Stomach smooth muscle (tissue), 2 donors: ENCODE measurements at regions not wholly inside any gene's neighbourhood (a gene's known extent, or its start where the extent isn't known, plus 50 kb on each side); places are given as distances from the start of the nearest gene placed in this dataset.

Source experiments
- H3K27ac ChIP-seq: one replicate; pipeline ENCODE4 v1.7.0; 2013; ENCODE audit warnings: mild to moderate bottlenecking, low read length, inconsistent platforms
- H3K27me3 ChIP-seq, 2 donors: one replicate each; pipeline ENCODE4 v1.7.0; 2013; ENCODE audit warnings: low read length in 2 of 2; ENCODE audit not compliant: insufficient read depth in 2 of 2, control insufficient read depth in 1 of 2
- H3K36me3 ChIP-seq, 2 donors: one replicate each; pipeline ENCODE4 v1.7.0; 2013; ENCODE audit warnings: low read length in 2 of 2; ENCODE audit not compliant: control insufficient read depth in 2 of 2, insufficient read depth in 2 of 2
- H3K4me1 ChIP-seq: one replicate; pipeline ENCODE4 v1.7.0; 2013; ENCODE audit warnings: low read length; ENCODE audit not compliant: control insufficient read depth, insufficient read depth
- H3K4me3 ChIP-seq, 2 donors: one replicate each; pipeline ENCODE4 v1.7.0; 2013; ENCODE audit warnings: low read length in 2 of 2
- H3K9ac ChIP-seq, 2 donors: one replicate each; pipeline ENCODE4 v1.7.0; 2013; ENCODE audit warnings: low read length in 2 of 2, mild to moderate bottlenecking in 1 of 2
- H3K9me3 ChIP-seq, 2 donors: one replicate each; pipeline ENCODE4 v1.7.0; 2013; ENCODE audit warnings: low read length in 2 of 2; ENCODE audit not compliant: control insufficient read depth in 2 of 2
- donor health status: healthy.
- donor health status: Pancreatic carcinoma.

DNA sequence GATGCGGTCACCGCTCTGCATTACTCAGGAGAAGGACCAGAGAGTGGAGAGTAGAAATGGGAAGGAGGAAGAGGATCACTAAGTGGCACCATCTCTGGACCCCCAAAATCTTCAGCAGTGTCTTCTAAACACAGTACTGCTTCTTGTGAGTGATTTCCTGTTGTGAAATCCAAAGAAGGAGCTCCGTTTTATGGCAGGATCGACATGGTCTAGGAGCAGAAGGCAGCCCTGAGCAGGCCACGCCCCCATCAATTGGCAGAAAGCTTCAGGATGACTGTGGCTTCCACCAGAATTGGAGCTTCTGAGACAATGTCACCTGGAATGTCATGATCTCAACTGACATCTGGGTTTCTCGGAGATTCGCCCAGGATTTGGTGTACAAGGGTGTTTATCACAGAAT is 171.5 kb downstream of the ADSS2 start:
- no peaks in the 10 kb centered on the region for H3K36me3 ChIP-seq
- H3K9ac ChIP-seq = no peak overlapping the region
- no peak overlapping the region for H3K4me3 ChIP-seq
- no peaks in the 10 kb centered on the region for H3K27me3 ChIP-seq
- H3K9me3 ChIP-seq = no peaks in the 10 kb centered on the region
- H3K27ac ChIP-seq = no peak overlapping the region
- H3K4me1 ChIP-seq = no peaks in the 10 kb centered on the region

GRCh38 chr1:244280859-244281258 is 170.8 kb downstream of the ADSS2 start:
- no peaks in the 10 kb centered on the region for H3K27me3 ChIP-seq
- no peak overlapping the region for H3K4me3 ChIP-seq
- H3K27ac ChIP-seq = no peak overlapping the region
- no peak overlapping the region for H3K9ac ChIP-seq
- no peaks in the 10 kb centered on the region for H3K36me3 ChIP-seq
- no peaks in the 10 kb centered on the region for H3K9me3 ChIP-seq
- no peaks in the 10 kb centered on the region for H3K4me1 ChIP-seq

GRCh38 chr1:244283772-244284171 is 167.9 kb downstream of the ADSS2 start:
- no peaks in the 10 kb centered on the region for H3K9me3 ChIP-seq
- no peaks in the 10 kb centered on the region for H3K27me3 ChIP-seq
- no peaks in the 10 kb centered on the region for H3K4me1 ChIP-seq

DNA sequence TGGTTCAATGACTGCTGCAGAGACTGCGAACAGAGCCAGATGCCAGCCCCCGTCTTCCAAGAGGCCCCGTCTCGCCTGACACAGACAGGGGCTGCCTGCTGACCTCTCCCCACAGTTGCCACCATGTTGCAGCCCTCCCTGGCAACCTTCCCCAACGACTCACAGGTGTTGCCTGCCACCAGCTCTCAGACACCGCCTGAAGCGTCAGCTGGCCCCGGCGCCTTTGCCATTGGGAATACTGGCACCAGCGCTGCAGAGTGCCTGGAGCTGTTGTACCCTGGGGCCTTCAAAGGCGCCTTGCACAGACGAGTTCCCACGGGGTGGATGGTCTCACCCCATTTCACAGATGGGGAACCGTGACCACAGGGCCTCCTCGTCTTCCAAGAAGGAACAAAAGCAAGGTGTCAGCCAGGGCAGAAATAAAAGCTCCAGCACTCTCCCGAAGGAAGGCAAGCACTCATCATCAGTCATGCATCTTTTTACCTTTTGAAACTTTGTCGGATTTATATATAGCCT is 167.0 kb downstream of the ADSS2 start:
- Histone ChIP-seq H3K27ac (no peak overlapping the region), H3K27me3 (no peaks in the 10 kb centered on the region), H3K9ac (no peak overlapping the region), H3K36me3 (no peaks in the 10 kb centered on the region), H3K9me3 (no peaks in the 10 kb centered on the region), H3K4me1 (no peaks in the 10 kb centered on the region), H3K4me3 (no peak overlapping the region)

More at GRCh38 chr1:244283772-244284171, 167.9 kb downstream of the ADSS2 start:
- Histone ChIP-seq H3K27ac (no peak overlapping the region), H3K4me3 (no peak overlapping the region), H3K36me3 (no peaks in the 10 kb centered on the region), H3K9ac (no peak overlapping the region)

GRCh38 chr1:244286341-244286740 is 165.4 kb downstream of the ADSS2 start:
- H3K9ac ChIP-seq = no peak overlapping the region
- H3K27ac ChIP-seq = no peak overlapping the region
- H3K4me3 ChIP-seq = no peak overlapping the region
- no peaks in the 10 kb centered on the region for H3K4me1 ChIP-seq
- no peaks in the 10 kb centered on the region for H3K27me3 ChIP-seq
- H3K36me3 ChIP-seq = no peaks in the 10 kb centered on the region
- no peaks in the 10 kb centered on the region for H3K9me3 ChIP-seq

GRCh38 chr1:244287726-244288125 is 164.0 kb downstream of the ADSS2 start:
- no peak overlapping the region for H3K27ac ChIP-seq
- H3K27me3 ChIP-seq = no peaks in the 10 kb centered on the region

DNA sequence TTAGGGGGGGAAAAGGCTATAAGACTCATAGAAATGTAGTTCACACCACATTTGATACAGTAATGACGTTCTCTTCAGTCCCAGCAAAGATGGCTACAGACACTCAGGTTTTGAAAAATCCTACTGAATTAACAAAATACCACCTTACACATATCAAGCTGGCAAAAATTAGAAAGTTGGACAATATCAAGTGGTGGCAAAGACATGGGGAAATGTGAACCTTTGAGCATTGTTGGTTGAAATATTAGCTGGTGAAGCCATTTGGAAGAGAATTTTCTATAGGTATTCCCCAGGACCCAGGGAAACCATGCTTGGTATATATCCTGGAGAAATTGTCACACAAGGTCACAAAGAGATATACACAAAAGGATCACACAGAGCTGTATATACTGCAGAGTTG is 163.0 kb downstream of the ADSS2 start:
- Histone ChIP-seq H3K9me3 (no peaks in the 10 kb centered on the region), H3K9ac (no peak overlapping the region), H3K36me3 (no peaks in the 10 kb centered on the region), H3K4me3 (no peak overlapping the region), H3K27me3 (no peaks in the 10 kb centered on the region), H3K27ac (no peak overlapping the region), H3K4me1 (no peaks in the 10 kb centered on the region)

More at GRCh38 chr1:244287726-244288125, 164.0 kb downstream of the ADSS2 start:
- H3K9ac ChIP-seq = no peak overlapping the region
- no peaks in the 10 kb centered on the region for H3K4me1 ChIP-seq
- H3K4me3 ChIP-seq = no peak overlapping the region
- H3K36me3 ChIP-seq = no peaks in the 10 kb centered on the region
- no peaks in the 10 kb centered on the region for H3K9me3 ChIP-seq

- Histone ChIP-seq H3K27ac (no peak overlapping the region), H3K27me3 (no peaks in the 10 kb centered on the region), H3K4me1 (no peaks in the 10 kb centered on the region), H3K9ac (no peak overlapping the region), H3K4me3 (no peak overlapping the region), H3K9me3 (no peaks in the 10 kb centered on the region), H3K36me3 (no peaks in the 10 kb centered on the region)
These were observed 161.5 kb downstream of the ADSS2 start for GRCh38 chr1:244289991-244290785.

GRCh38 chr1:244291236-244292201 is 160.2 kb downstream of the ADSS2 start:
- H3K4me1 ChIP-seq = no peaks in the 10 kb centered on the region
- no peaks in the 10 kb centered on the region for H3K27me3 ChIP-seq
- no peaks in the 10 kb centered on the region for H3K9me3 ChIP-seq
- no peak overlapping the region for H3K9ac ChIP-seq
- no peak overlapping the region for H3K4me3 ChIP-seq
- no peak overlapping the region for H3K27ac ChIP-seq
- no peaks in the 10 kb centered on the region for H3K36me3 ChIP-seq

DNA sequence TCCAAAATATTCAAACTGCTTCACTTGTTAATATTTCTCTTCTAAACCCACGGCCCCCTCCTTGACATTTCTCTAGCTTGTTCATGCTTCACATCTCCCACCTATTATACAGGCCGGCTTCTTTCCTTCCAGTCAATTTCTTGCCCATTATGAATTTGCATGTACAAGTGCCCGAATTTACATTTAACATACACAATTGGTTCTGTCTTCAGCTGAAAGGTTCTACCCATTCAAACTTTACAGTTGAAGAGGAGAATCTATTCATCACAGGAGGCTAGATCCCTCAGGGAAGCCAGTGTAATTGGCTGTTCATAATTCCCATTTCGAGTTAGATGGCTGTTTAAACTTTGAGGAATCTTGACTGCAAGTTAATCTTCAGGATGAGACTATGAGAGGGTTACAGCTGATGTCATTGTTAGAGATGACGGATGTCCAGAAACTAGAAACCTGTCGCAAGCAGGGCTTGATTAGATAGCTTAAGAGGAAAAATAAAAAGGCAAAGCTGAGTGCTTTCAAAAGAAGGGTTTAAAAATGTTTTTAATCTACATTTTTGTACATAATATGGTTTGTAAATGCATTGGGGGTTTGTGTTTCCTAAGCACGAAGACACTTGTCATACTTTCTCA is 157.0 kb downstream of the ADSS2 start:
- no peak overlapping the region for H3K27ac ChIP-seq
- H3K4me1 ChIP-seq = peaks cover 3% of the 10 kb centered on the region
- H3K27me3 ChIP-seq = no peaks in the 10 kb centered on the region
- H3K36me3 ChIP-seq = no peaks in the 10 kb centered on the region
- H3K4me3 ChIP-seq = no peak overlapping the region
- no peak overlapping the region for H3K9ac ChIP-seq
- H3K9me3 ChIP-seq = no peaks in the 10 kb centered on the region
